Activated CD4-positive, alpha-beta T cell treated with anti-CD3 and anti-CD28 coated beads for 36 hours (primary cell): ENCODE measurements at regions not wholly inside any gene's neighbourhood (a gene's known extent, or its start where the extent isn't known, plus 50 kb on each side); places are given as distances from the start of the nearest gene placed in this dataset.
"Not testable (repeated sequence)": the region's sequence is repeated elsewhere in the genome, so short reads cannot be mapped to it uniquely, and the experiment has no call there.

Experiments used
- ATAC-seq: fragments of 200-7000 bp; cut with Tn5 transposase; one replicate; pipeline ENCODE4 v1.10.0; 2021; ENCODE audit warnings: mild to moderate bottlenecking, moderate library complexity
- CTCF ChIA-PET: fragments of 350-600 bp; sonication (Branson Sonifier 250); formaldehyde crosslinking; loops from one replicate; lab custom pipeline; 2021; ENCODE audit warnings: antibody characterized with exemption; lab: Charles Lee
- POLR2A ChIA-PET: fragments of 350-600 bp; sonication (Branson Sonifier 250); formaldehyde crosslinking; loops from one replicate; lab custom pipeline; 2021; ENCODE audit warnings: antibody characterized with exemption, inconsistent platforms; lab: Charles Lee
- DNase-seq: peaks from one replicate; pipeline ENCODE4 v3.0.0-alpha.2; 2020
- H3K27ac Mint-ChIP-seq: one replicate; pipeline ENCODE4 v1.8.0; 2021; ENCODE audit warnings: mixed read lengths
- H3K27me3 Mint-ChIP-seq: one replicate; pipeline ENCODE4 v1.8.0; 2021; ENCODE audit warnings: mixed read lengths
- H3K36me3 Mint-ChIP-seq: one replicate; pipeline ENCODE4 v1.8.0; 2021; ENCODE audit warnings: low read depth, mixed read lengths
- H3K4me1 Mint-ChIP-seq: one replicate; pipeline ENCODE4 v1.8.0; 2021; ENCODE audit warnings: mixed read lengths
- H3K4me3 Mint-ChIP-seq: one replicate; pipeline ENCODE4 v1.8.0; 2021; ENCODE audit warnings: mild to moderate bottlenecking, moderate library complexity, mixed read lengths
- H3K9me3 Mint-ChIP-seq: one replicate; pipeline ENCODE4 v1.8.0; 2021; ENCODE audit warnings: low read depth, mixed read lengths
- intact Hi-C, 2 experiments: fragments of 100-400 bp; cut with DNase I in 1 of 2; cut with micrococcal nuclease in 1 of 2; formaldehyde crosslinking; loops; one replicate each; pipeline versions ENCODE4 v1.14.2 to v1.15.1; 2022 to 2024; cut with DNase I, micrococcal nuclease

DNA sequence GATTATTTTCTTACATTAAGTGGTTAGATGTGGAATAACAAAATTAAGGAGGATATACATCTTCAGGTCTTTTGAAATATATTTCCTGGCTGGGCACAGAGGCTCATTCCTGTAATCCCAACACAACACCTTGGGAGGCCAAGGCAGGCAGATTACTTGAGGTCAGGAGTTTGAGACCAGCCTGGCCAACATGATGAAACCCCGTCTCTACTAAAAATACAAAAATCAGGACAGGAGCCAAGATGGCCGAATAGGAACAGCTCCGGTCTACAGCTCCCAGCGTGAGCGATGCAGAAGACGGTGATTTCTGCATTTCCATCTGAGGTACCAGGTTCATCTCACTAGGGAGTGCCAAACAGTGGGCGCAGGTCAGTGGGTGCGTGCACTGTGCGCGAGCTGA is 95.6 kb upstream of the SPAG17 start:
- CTCF ChIA-PET, H3K9me3 Mint-ChIP-seq, H3K4me3 Mint-ChIP-seq, DNase-seq, H3K4me1 Mint-ChIP-seq, H3K27ac Mint-ChIP-seq, ATAC-seq, H3K36me3 Mint-ChIP-seq, H3K27me3 Mint-ChIP-seq, POLR2A ChIA-PET, intact Hi-C loops: not testable (repeated sequence)

GRCh38 chr1:118275472-118276115 is 90.6 kb upstream of the SPAG17 start:
- Mint-ChIP-seq H3K4me1 (no peaks in the 10 kb centered on the region), H3K4me3 (no peak overlapping the region), H3K27ac (no peak overlapping the region), H3K9me3 (peaks cover 5% of the 10 kb centered on the region), H3K27me3 (no peaks in the 10 kb centered on the region), H3K36me3 (no peaks in the 10 kb centered on the region)
- intact Hi-C loops = no loop called here
- DNase-seq = no peak
- CTCF ChIA-PET = no interaction called here
- no peak for ATAC-seq
- POLR2A ChIA-PET = no interaction called here

GRCh38 chr1:118272884-118273283 is 87.9 kb upstream of the SPAG17 start:
- no peaks in the 10 kb centered on the region for H3K27me3 Mint-ChIP-seq
- POLR2A ChIA-PET = no interaction called here
- intact Hi-C loops = no loop called here

DNA sequence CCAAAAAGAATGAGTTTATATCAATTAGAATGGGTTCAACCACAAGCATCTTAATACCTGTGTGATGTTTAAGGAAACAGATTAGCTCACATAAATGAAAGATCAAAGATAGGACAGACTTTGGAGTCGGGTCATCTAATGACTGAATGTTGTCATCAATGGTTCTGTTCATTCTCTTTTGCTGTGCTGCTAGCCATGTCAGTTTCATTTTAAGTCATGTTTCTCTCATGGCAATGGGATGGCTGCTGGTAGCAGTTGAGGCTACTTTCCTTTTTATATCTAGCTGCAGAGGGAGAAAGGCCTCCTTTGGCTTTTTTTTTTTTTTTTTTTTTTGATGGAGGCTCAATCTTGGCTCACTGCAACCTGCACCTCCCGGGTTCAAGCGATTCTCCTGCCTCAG is 86.9 kb upstream of the SPAG17 start:
- ChIA-PET CTCF (no interaction called here), POLR2A (no interaction called here)
- peaks cover 2% of the 10 kb centered on the region for H3K9me3 Mint-ChIP-seq
- ATAC-seq = no peak
- no peaks in the 10 kb centered on the region for H3K36me3 Mint-ChIP-seq
- no peak overlapping the region for H3K4me3 Mint-ChIP-seq
- H3K4me1 Mint-ChIP-seq = no peaks in the 10 kb centered on the region
- no peak overlapping the region for H3K27ac Mint-ChIP-seq
- intact Hi-C loops = no loop called here
- no peak for DNase-seq
- H3K27me3 Mint-ChIP-seq = no peaks in the 10 kb centered on the region

More at GRCh38 chr1:118272884-118273283, 87.9 kb upstream of the SPAG17 start:
- DNase-seq (no peak), ATAC-seq (no peak)
- Mint-ChIP-seq H3K4me3 (no peak overlapping the region), H3K4me1 (no peaks in the 10 kb centered on the region), H3K36me3 (no peaks in the 10 kb centered on the region), H3K9me3 (peaks cover 5% of the 10 kb centered on the region), H3K27ac (no peak overlapping the region)
- CTCF ChIA-PET = no interaction called here

- CTCF ChIA-PET = no interaction called here
- no peaks in the 10 kb centered on the region for H3K4me1 Mint-ChIP-seq
- ATAC-seq (no peak), DNase-seq (no peak)
- H3K9me3 Mint-ChIP-seq = peaks cover 1% of the 10 kb centered on the region
- no peaks in the 10 kb centered on the region for H3K27me3 Mint-ChIP-seq
- no peak overlapping the region for H3K27ac Mint-ChIP-seq
- POLR2A ChIA-PET = no interaction called here
- H3K4me3 Mint-ChIP-seq = no peak overlapping the region
- no peaks in the 10 kb centered on the region for H3K36me3 Mint-ChIP-seq
- intact Hi-C loops = no loop called here
These were observed 84.6 kb upstream of the SPAG17 start for GRCh38 chr1:118269598-118269997.

DNA sequence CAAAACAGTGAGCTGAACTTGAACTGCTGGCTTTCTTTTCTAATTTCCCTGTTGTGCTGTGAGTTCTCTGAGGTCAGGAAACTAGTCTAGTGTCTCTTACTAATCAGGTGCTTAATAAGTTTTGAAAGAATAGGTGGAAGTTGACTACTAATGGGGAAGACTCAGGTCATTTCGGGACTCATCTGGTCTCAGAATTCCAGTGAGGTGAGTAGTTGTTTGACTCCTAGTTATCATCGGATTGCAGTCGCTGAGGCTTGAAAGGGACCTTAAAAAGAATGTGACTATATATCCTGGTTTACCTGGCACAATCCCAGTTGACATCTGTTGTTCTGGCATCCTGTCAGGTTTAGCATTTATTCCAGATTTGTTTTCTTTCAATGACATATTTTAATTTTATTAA is 81.4 kb upstream of the SPAG17 start:
- DNase-seq = no peak
- intact Hi-C loops = no loop called here
- ChIA-PET POLR2A (no interaction called here), CTCF (no interaction called here)
- H3K27me3 Mint-ChIP-seq = no peaks in the 10 kb centered on the region
- H3K4me1 Mint-ChIP-seq = no peaks in the 10 kb centered on the region
- no peak overlapping the region for H3K27ac Mint-ChIP-seq
- H3K9me3 Mint-ChIP-seq = no peaks in the 10 kb centered on the region
- ATAC-seq = no peak
- no peak overlapping the region for H3K4me3 Mint-ChIP-seq
- H3K36me3 Mint-ChIP-seq = no peaks in the 10 kb centered on the region

- Mint-ChIP-seq H3K9me3 (no peaks in the 10 kb centered on the region), H3K36me3 (no peaks in the 10 kb centered on the region), H3K4me1 (no peaks in the 10 kb centered on the region), H3K4me3 (no peak overlapping the region), H3K27me3 (no peaks in the 10 kb centered on the region), H3K27ac (no peak overlapping the region)
- ChIA-PET POLR2A (no interaction called here), CTCF (no interaction called here)
- no peak for ATAC-seq
- intact Hi-C loops = no loop called here
- DNase-seq = no peak
These were observed 79.3 kb upstream of the SPAG17 start for GRCh38 chr1:118264343-118264742.

- Mint-ChIP-seq H3K27ac (no peak overlapping the region), H3K9me3 (no peaks in the 10 kb centered on the region), H3K36me3 (no peaks in the 10 kb centered on the region), H3K4me1 (no peaks in the 10 kb centered on the region), H3K4me3 (no peak overlapping the region), H3K27me3 (no peaks in the 10 kb centered on the region)
- ChIA-PET CTCF (no interaction called here), POLR2A (no interaction called here)
- DNase-seq = no peak
- ATAC-seq = no peak
- intact Hi-C loops = no loop called here
These were observed 77.8 kb upstream of the SPAG17 start for GRCh38 chr1:118262865-118263264.

DNA sequence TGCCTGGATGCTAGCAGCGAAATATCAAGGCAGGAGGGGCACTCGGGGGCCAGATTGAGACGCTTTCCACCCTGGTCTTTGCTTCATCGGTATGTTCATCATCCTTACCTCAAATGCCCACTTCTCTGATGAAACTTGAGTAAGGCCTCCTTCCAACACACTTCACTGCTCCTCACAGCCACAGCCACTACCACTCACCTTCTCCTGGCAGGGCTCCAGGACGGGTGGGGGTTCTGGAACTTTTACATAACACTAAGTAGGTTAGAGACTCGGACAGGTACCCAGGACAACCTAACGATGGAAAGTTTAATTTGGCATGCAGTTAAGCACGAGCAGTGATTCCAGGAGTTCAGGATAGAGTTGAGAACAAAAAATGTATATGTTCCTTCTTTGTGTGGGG is 73.9 kb upstream of the SPAG17 start:
- H3K27me3 Mint-ChIP-seq = no peaks in the 10 kb centered on the region
- no peak overlapping the region for H3K4me3 Mint-ChIP-seq
- CTCF ChIA-PET = no interaction called here
- ATAC-seq = no peak
- H3K9me3 Mint-ChIP-seq = no peaks in the 10 kb centered on the region
- no peaks in the 10 kb centered on the region for H3K4me1 Mint-ChIP-seq
- intact Hi-C loops = no loop called here
- POLR2A ChIA-PET = no interaction called here
- H3K36me3 Mint-ChIP-seq = no peaks in the 10 kb centered on the region
- no peak overlapping the region for H3K27ac Mint-ChIP-seq
- no peak for DNase-seq

- ATAC-seq = no peak
- H3K4me3 Mint-ChIP-seq = no peak overlapping the region
- no peak for DNase-seq
- no peaks in the 10 kb centered on the region for H3K36me3 Mint-ChIP-seq
- no peaks in the 10 kb centered on the region for H3K27me3 Mint-ChIP-seq
- CTCF ChIA-PET = no interaction called here
- POLR2A ChIA-PET = no interaction called here
- intact Hi-C loops = no loop called here
- H3K9me3 Mint-ChIP-seq = no peaks in the 10 kb centered on the region
- H3K27ac Mint-ChIP-seq = no peak overlapping the region
- no peaks in the 10 kb centered on the region for H3K4me1 Mint-ChIP-seq
These were observed 72.9 kb upstream of the SPAG17 start for GRCh38 chr1:118257946-118258345.

DNA sequence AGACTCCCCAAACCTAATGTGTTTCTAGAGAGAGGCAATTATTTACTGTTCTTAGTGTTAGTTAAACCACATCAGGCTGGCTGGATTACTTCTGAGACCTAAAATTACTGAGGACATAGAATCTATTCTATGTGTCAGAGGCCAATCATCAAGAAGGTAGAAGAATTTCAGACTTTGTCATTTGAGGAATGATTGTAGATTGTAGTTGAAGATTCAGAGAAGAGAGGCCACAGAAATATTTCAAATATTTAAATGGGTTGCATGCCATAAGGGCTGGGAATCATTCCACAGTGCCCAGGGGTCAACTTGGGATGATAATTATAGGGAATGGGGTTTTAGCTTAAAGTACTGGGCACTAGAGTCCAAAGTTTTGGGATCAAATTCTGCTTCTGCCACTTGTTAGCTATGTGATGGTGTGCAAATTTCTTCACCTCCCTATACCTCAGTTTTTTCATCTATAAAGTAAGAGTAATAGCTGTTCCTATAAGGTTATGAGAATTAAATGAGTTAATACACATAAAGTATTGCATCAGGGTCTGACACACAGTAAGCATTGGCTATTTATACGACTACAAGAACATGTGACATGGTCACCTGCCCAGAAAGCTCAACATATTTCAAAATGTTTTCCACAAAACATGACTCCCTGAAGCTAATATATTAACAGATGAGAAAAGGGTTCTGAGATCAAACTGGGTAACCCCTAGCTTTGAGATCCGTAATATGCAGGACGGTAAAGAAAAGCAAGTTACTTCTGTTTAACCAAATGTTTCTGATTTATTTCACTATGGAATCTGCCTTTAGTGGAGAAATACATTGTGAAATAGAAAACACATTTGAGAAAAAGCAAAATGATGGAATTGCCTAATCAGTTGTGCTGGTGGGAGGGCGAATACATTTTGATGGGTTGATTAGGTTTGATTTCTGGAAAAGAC is 69.7 kb upstream of the SPAG17 start:
- ChIA-PET CTCF (no interaction called here), POLR2A (no interaction called here)
- no peak for DNase-seq
- H3K4me3 Mint-ChIP-seq = no peak overlapping the region
- H3K9me3 Mint-ChIP-seq = no peaks in the 10 kb centered on the region
- no peaks in the 10 kb centered on the region for H3K27me3 Mint-ChIP-seq
- intact Hi-C loops = no loop called here
- no peaks in the 10 kb centered on the region for H3K4me1 Mint-ChIP-seq
- no peak for ATAC-seq
- H3K36me3 Mint-ChIP-seq = no peaks in the 10 kb centered on the region
- H3K27ac Mint-ChIP-seq = no peak overlapping the region

- H3K27me3 Mint-ChIP-seq = no peaks in the 10 kb centered on the region
- ChIA-PET POLR2A (no interaction called here), CTCF (no interaction called here)
These were observed 69.0 kb upstream of the SPAG17 start for GRCh38 chr1:118254001-118254400.

More at GRCh38 chr1:118254001-118254400, 69.0 kb upstream of the SPAG17 start:
- ATAC-seq (no peak), DNase-seq (no peak)
- intact Hi-C loops = no loop called here
- H3K36me3 Mint-ChIP-seq = no peaks in the 10 kb centered on the region
- H3K9me3 Mint-ChIP-seq = no peaks in the 10 kb centered on the region
- no peak overlapping the region for H3K4me3 Mint-ChIP-seq
- H3K27ac Mint-ChIP-seq = no peak overlapping the region
- no peaks in the 10 kb centered on the region for H3K4me1 Mint-ChIP-seq
